Activated CD4-positive, alpha-beta memory T cell treated with anti-CD3 and anti-CD28 coated beads for 36 hours (primary cell): ENCODE measurements at regions not wholly inside any gene's neighbourhood (a gene's known extent, or its start where the extent isn't known, plus 50 kb on each side); places are given as distances from the start of the nearest gene placed in this dataset.

Source experiments
- CTCF ChIA-PET: fragments of 350-600 bp; sonication (Branson Sonifier 250); formaldehyde crosslinking; loops from one replicate; lab custom pipeline; 2021; ENCODE audit warnings: antibody characterized with exemption, inconsistent platforms; lab: Charles Lee
- POLR2A ChIA-PET: fragments of 350-600 bp; sonication (Branson Sonifier 250); formaldehyde crosslinking; loops from one replicate; lab custom pipeline; 2021; ENCODE audit warnings: antibody characterized with exemption; lab: Charles Lee
- DNase-seq: peaks from one replicate; pipeline ENCODE4 v3.0.0-alpha.2; 2020
- H3K27ac Mint-ChIP-seq: one replicate; pipeline ENCODE4 v1.8.0; 2021; ENCODE audit warnings: mixed read lengths
- H3K27me3 Mint-ChIP-seq: one replicate; pipeline ENCODE4 v1.8.0; 2021; ENCODE audit warnings: mixed read lengths
- H3K36me3 Mint-ChIP-seq: one replicate; pipeline ENCODE4 v1.8.0; 2021; ENCODE audit warnings: mixed read lengths
- H3K4me1 Mint-ChIP-seq: one replicate; pipeline ENCODE4 v1.8.0; 2021; ENCODE audit warnings: low read depth, mixed read lengths
- H3K4me3 Mint-ChIP-seq: one replicate; pipeline ENCODE4 v1.8.0; 2021; ENCODE audit warnings: mild to moderate bottlenecking, mixed read lengths
- H3K9me3 Mint-ChIP-seq: one replicate; pipeline ENCODE4 v1.8.0; 2021; ENCODE audit warnings: mixed read lengths
- intact Hi-C: fragments of 100-400 bp; cut with micrococcal nuclease; formaldehyde crosslinking; loops from one replicate; pipeline ENCODE4 v1.15.1; 2023

DNA sequence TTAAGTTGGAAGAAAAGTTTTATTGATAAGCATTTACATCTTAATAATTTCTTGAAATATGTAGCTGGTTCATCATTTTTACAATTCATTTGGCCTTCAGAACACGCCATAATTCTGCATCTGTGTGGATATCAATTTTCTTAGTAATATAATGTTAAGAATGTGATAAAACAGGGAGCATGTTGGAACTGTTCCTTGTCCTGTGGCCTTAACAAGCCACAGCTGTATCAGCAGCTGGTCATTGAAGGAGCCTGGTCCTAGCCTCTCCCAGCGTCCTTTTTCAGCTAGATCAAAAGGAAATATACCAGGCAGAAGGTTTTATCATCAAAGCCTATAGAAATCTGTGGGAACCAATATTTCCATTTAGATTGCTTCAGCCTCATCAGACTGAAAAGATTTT is 421.8 kb downstream of the SPRY2 start:
- no peak for DNase-seq
- H3K27me3 Mint-ChIP-seq = no peaks in the 10 kb centered on the region
- H3K4me1 Mint-ChIP-seq = no peaks in the 10 kb centered on the region
- H3K9me3 Mint-ChIP-seq = peaks cover 13% of the 10 kb centered on the region
- H3K36me3 Mint-ChIP-seq = no peaks in the 10 kb centered on the region
- ChIA-PET POLR2A (no interaction called here), CTCF (no interaction called here)
- H3K4me3 Mint-ChIP-seq = no peak overlapping the region
- intact Hi-C loops = no loop called here
- H3K27ac Mint-ChIP-seq = no peak overlapping the region

DNA sequence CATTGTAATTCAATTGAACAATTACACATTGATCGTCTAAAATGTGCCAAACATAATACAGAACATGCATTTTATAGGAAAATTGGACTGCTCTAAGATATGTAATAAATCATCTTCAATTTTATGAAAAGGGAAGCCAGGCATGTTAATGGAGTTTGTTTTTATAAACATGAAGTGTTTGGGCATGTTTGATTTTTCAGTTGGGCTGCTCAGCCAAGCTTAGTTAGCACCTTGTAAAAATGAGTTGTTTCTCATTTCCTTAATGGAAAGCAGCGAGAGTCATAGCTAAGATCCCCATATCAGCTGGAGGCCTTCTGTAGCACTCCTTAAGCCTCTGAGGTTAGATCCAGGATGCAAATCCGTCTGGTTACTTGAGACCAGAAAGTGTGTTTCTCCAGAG is 422.3 kb downstream of the SPRY2 start:
- no peak for DNase-seq
- H3K9me3 Mint-ChIP-seq = peaks cover 10% of the 10 kb centered on the region
- ChIA-PET CTCF (no interaction called here), POLR2A (no interaction called here)
- intact Hi-C loops = no loop called here
- H3K36me3 Mint-ChIP-seq = no peaks in the 10 kb centered on the region
- H3K27ac Mint-ChIP-seq = no peak overlapping the region
- H3K4me3 Mint-ChIP-seq = no peak overlapping the region
- no peaks in the 10 kb centered on the region for H3K27me3 Mint-ChIP-seq
- no peaks in the 10 kb centered on the region for H3K4me1 Mint-ChIP-seq

DNA sequence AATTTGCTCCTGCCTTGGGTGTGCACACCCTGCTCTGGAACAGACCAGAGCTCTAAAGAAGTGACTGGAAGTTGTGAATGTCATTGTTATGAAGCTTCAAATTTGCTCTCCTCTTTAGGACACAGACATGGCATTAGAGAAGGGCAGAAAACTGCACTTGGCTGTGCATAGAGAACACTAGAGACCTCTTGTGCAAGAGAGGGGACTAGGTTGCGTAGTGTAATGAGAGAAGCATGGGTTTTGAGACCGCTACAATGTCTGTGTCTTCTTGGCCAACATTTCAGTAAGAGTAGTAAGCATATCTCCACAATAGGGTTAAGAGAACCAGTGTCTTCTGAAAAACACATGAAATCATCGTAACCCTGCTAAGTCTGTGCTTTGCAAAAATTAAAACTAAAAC is 423.3 kb downstream of the SPRY2 start:
- POLR2A ChIA-PET = no interaction called here
- H3K9me3 Mint-ChIP-seq = peaks cover 2% of the 10 kb centered on the region
- intact Hi-C loops = no loop called here
- no peaks in the 10 kb centered on the region for H3K27me3 Mint-ChIP-seq
- H3K27ac Mint-ChIP-seq = no peak overlapping the region
- DNase-seq = no peak
- no peaks in the 10 kb centered on the region for H3K4me1 Mint-ChIP-seq
- no peaks in the 10 kb centered on the region for H3K36me3 Mint-ChIP-seq
- H3K4me3 Mint-ChIP-seq = no peak overlapping the region
- CTCF ChIA-PET = no interaction called here

DNA sequence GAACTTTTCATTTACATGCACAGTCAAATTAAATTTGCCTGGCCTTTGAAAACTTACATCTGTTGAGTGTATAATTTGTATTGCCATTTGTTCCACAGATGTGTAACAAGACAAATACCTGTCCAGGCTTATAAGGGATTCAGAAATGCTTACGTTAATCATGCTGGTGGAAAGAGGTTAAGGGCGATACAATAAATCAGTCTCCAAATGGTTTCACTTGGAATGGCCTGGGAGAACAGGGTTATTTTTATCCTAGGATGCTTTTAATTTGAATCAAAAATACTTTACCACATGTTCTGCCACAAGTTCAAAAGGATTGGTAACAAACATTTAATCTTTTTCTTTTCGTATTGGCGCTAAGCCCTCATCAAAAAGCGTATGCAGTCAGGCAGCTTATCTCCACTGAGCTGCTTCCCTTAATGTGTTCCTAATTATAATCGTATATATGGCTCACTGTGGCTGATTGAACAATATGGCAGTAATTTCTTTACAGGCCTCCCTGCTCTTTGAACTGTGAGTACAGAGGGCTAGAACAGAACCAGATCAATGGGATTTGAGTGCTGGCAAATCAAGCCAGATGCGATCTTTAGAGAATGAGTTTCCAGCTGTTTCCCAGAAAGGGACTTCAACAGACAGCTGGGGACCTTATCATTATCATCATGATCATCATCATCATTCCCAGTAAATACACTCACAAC is 425.7 kb downstream of the SPRY2 start:
- POLR2A ChIA-PET = no interaction called here
- CTCF ChIA-PET = no interaction called here
- intact Hi-C loops = no loop called here
- Mint-ChIP-seq H3K9me3 (no peaks in the 10 kb centered on the region), H3K27me3 (no peaks in the 10 kb centered on the region), H3K4me3 (no peak overlapping the region), H3K36me3 (no peaks in the 10 kb centered on the region), H3K4me1 (no peaks in the 10 kb centered on the region), H3K27ac (no peak overlapping the region)
- DNase-seq = no peak

DNA sequence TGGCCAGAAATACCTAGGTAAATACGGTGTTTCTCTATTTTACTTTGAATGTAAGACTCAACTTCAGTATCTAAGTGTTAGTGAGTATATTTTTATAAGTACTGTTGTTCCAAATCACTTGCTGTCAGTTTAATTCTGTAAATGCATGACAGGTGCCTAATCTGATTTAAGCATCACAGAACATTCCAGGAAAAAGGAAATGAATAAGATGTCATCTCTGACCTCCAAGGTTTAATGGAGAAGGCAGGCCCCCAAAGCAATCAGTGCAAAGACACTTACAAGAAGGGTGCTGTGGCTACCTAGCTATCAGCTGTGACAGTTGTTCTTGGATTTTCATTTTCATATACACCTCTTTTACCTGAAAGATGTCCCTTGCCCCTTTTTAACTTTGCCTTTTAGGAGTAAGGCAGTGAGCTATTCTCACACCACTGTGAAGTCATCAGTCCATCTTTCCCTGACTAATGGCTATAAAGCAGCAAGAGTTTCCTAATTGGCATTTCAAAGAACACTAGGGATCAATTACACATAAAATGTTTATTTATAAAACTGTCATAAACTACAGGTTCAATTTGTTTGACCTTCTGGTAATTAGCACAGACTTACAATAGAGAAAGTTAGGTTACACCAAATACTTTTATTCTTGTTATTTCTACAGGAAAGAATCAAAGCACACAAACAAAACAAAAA is 427.6 kb downstream of the SPRY2 start:
- no peak for DNase-seq
- ChIA-PET POLR2A (no interaction called here), CTCF (no interaction called here)
- no peaks in the 10 kb centered on the region for H3K9me3 Mint-ChIP-seq
- no peaks in the 10 kb centered on the region for H3K4me1 Mint-ChIP-seq
- no peaks in the 10 kb centered on the region for H3K36me3 Mint-ChIP-seq
- H3K4me3 Mint-ChIP-seq = no peak overlapping the region
- intact Hi-C loops = no loop called here
- H3K27ac Mint-ChIP-seq = no peak overlapping the region
- no peaks in the 10 kb centered on the region for H3K27me3 Mint-ChIP-seq

DNA sequence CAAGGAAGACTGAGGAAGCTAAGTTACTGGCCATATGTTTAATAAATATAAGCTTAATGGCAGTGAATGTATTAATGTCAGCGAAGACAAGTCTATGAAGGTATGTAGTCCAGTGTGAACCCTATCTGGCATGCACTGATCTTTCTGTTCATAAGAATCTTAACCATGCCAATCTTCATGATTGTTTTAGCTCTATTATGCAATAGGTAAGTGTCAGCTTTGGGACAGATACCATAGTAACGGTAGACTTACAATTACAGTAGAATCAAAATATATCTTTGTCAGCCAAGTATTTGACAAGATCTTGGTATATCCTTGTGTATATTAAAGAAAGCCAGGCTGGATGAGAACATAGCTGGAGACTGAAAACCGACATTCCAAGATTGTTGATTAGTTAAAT is 428.5 kb downstream of the SPRY2 start:
- ChIA-PET POLR2A (no interaction called here), CTCF (no interaction called here)
- Mint-ChIP-seq H3K4me3 (no peak overlapping the region), H3K27me3 (no peaks in the 10 kb centered on the region), H3K4me1 (no peaks in the 10 kb centered on the region), H3K36me3 (no peaks in the 10 kb centered on the region), H3K9me3 (no peaks in the 10 kb centered on the region), H3K27ac (no peak overlapping the region)
- DNase-seq = no peak
- intact Hi-C loops = no loop called here

DNA sequence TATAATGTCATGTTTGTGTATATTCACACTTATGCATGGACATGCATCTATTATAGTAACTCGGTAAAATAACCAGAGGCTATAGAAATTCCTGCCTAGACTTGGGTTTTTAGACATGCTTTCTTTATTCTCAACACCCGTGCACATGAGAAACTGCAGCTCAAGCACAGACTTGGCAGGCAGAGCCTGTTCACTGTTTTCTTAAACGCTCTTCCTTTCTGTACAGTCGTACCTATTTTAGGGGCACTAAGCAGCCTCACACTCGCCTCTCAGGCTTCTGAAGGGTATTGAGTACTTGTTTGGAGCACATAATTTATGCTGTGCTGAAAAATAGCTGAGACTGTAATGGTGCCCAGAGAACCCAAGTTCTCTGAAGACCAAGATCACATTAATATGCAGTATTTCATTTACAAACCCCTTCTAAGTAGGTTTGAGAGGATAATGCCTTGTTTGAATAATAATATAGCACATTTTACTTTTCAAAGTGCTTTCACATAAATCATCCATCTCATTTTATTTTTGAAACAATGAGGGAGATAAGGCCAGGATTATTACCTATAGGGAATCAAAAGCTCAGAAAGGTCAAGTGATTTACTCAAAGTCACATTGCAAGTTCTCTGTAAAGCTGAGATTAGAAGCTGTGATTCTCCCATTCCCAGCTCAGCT is 429.9 kb downstream of the SPRY2 start:
- H3K27ac Mint-ChIP-seq = no peak overlapping the region
- no peak overlapping the region for H3K4me3 Mint-ChIP-seq
- CTCF ChIA-PET = no interaction called here
- H3K27me3 Mint-ChIP-seq = no peaks in the 10 kb centered on the region
- no peak for DNase-seq
- no peaks in the 10 kb centered on the region for H3K9me3 Mint-ChIP-seq
- POLR2A ChIA-PET = no interaction called here
- no peaks in the 10 kb centered on the region for H3K36me3 Mint-ChIP-seq
- intact Hi-C loops = no loop called here
- no peaks in the 10 kb centered on the region for H3K4me1 Mint-ChIP-seq

DNA sequence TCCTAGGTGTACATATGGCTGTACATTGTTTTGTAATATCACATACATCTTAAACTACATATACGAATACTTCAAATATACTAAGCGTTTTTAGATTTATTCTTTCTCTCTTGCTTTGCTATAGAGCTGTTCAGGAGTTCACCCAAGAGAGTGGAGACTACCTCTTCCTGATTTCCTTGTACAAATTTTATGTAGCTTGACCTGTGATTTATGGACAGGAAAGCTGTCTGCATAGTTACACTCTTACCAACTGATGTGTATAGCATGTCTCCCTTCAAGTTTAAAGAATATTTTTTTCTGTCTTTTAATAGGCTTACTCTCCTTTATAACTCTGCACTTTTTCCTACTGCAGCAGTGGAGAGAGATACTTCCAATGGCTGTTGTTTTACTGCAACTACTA is 428.7 kb downstream of the NDFIP2 start:
- DNase-seq = no peak
- Mint-ChIP-seq H3K4me3 (no peak overlapping the region), H3K36me3 (no peaks in the 10 kb centered on the region), H3K27me3 (no peaks in the 10 kb centered on the region), H3K4me1 (no peaks in the 10 kb centered on the region), H3K9me3 (no peaks in the 10 kb centered on the region), H3K27ac (no peak overlapping the region)
- intact Hi-C loops = no loop called here
- ChIA-PET CTCF (no interaction called here), POLR2A (no interaction called here)

DNA sequence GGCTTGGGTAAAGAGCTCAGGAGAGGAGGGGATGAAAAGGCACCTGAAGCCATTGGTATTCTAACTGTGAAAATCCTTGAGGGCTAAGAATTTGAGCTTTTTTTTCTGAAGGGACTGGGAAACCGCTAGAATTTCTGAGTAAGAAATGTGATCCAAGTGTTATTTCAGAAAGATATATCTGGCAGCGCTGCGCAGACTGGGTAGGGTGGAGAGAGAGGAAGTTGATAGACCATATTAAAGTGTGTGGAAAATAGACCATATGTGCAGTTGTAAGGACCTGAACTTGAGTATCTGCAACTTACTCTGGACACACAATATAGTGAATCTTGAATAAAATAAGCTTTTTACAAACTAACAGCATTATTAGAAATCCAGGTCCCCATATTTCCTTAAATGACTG is 427.4 kb downstream of the NDFIP2 start:
- no peaks in the 10 kb centered on the region for H3K36me3 Mint-ChIP-seq
- DNase-seq = no peak
- H3K4me1 Mint-ChIP-seq = no peaks in the 10 kb centered on the region
- no peaks in the 10 kb centered on the region for H3K27me3 Mint-ChIP-seq
- intact Hi-C loops = no loop called here
- no peak overlapping the region for H3K27ac Mint-ChIP-seq
- H3K4me3 Mint-ChIP-seq = no peak overlapping the region
- no peaks in the 10 kb centered on the region for H3K9me3 Mint-ChIP-seq
- ChIA-PET CTCF (no interaction called here), POLR2A (no interaction called here)

DNA sequence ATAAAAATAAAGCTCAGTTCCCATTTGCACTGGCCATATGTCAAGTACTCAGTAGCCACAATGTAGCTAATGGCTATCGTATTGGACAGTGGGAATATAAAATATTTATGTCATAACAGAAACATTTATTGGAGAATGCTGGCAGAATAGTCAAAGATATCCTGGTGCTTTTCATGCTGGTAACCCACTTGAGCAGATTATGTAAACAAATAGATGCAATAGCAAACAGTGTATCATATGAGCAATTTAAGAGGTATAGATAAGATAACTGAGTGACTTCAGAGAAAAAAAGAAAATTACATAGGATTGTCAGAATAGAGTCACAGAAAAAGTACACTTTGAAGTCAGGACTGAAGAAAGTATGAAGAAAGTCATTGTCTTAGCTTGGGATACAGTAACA is 426.6 kb downstream of the NDFIP2 start:
- Mint-ChIP-seq H3K27ac (no peak overlapping the region), H3K36me3 (no peaks in the 10 kb centered on the region), H3K4me1 (no peaks in the 10 kb centered on the region), H3K4me3 (no peak overlapping the region), H3K27me3 (no peaks in the 10 kb centered on the region), H3K9me3 (no peaks in the 10 kb centered on the region)
- intact Hi-C loops = no loop called here
- CTCF ChIA-PET = no interaction called here
- no peak for DNase-seq
- POLR2A ChIA-PET = no interaction called here

DNA sequence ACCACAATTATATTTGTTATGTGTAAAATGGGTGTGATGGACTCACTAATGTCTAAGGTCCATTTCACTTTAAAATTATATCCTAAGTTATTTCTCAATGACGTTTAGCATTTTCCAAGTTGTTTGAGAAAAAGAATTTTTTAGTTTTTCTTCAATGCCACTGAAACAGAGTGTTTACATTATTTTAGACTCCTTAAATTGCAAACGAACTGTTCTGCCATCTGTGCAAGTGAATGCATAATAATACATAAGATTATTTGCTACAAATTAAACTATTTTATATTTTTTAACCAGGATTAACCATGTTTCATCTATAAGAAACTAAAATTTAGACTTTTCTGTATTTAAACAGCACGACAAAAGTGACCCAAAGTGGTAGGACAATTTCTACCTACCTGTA is 425.4 kb downstream of the NDFIP2 start:
- Mint-ChIP-seq H3K27me3 (no peaks in the 10 kb centered on the region), H3K4me3 (no peak overlapping the region), H3K27ac (no peak overlapping the region), H3K9me3 (no peaks in the 10 kb centered on the region), H3K4me1 (no peaks in the 10 kb centered on the region), H3K36me3 (no peaks in the 10 kb centered on the region)
- intact Hi-C loops = no loop called here
- no peak for DNase-seq
- ChIA-PET CTCF (no interaction called here), POLR2A (no interaction called here)

DNA sequence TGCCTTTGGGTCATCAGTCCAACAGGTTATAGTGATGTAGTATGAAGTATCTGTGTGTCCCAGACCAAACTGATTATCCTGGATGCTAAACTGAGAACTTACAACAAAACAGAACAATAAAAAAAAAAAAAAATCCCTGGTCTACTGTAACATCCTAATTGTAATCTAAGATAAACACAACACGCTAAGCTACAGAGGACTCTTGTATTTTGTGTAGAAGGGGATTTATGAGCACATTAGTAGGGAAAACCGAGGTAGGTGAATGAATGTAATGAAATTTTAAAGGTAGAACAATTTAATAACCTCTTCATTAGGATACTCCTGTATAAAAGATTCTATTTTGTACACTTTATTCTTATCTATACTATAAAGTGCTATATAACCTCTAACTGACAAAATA is 424.1 kb downstream of the NDFIP2 start:
- ChIA-PET POLR2A (no interaction called here), CTCF (no interaction called here)
- DNase-seq = no peak
- no peak overlapping the region for H3K27ac Mint-ChIP-seq
- H3K4me3 Mint-ChIP-seq = no peak overlapping the region
- H3K27me3 Mint-ChIP-seq = no peaks in the 10 kb centered on the region
- H3K9me3 Mint-ChIP-seq = no peaks in the 10 kb centered on the region
- no peaks in the 10 kb centered on the region for H3K36me3 Mint-ChIP-seq
- intact Hi-C loops = no loop called here
- no peaks in the 10 kb centered on the region for H3K4me1 Mint-ChIP-seq

DNA sequence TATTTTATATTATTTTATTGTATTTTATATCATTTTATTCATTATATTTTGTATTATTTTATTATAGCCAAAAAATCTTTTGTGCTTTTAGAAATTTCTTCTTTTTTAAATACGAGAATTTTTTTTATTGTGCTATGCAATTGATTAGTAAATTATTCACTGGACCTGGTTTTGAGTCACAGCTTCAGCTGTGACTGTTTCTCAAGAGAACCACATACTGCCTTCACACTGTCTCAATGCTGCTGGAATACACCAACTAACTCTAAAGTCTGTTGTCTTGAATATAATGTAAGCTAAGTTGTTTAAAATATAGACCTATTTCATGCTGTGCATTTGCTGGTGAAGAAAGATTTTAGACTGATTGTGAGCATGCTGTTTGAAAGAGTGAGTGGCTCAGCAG is 423.6 kb downstream of the NDFIP2 start:
- ChIA-PET POLR2A (no interaction called here), CTCF (no interaction called here)
- H3K4me1 Mint-ChIP-seq = no peaks in the 10 kb centered on the region
- H3K27ac Mint-ChIP-seq = no peak overlapping the region
- intact Hi-C loops = no loop called here
- DNase-seq = no peak
- no peaks in the 10 kb centered on the region for H3K36me3 Mint-ChIP-seq
- H3K27me3 Mint-ChIP-seq = no peaks in the 10 kb centered on the region
- H3K9me3 Mint-ChIP-seq = no peaks in the 10 kb centered on the region
- no peak overlapping the region for H3K4me3 Mint-ChIP-seq
